ENCODE measurements at regions not wholly inside any gene's neighbourhood (a gene's known extent, or its start where the extent isn't known, plus 50 kb on each side); places are given as distances from the start of the nearest gene placed in this dataset.

DNA sequence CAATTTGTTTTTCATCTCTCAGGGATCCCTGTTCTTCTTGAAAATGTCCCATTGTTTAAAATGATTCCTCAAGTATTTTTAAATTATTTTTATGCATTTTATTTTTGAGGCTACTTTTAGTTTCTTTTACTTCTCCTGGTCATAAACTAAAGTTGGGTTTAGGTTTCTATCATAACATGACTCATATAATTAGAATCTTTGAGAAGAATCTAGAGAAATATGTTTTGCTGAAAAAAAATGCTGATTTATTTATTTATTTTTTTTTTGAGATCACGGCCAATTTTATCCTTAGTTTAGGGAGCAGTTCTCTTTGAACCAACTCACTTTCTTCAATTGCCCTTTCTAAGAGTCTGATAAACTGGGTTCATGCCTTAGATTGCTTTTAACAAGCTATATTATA, 1157.1 kb downstream of the BCL11B start:
- no peak overlapping the region for H4K8ac ChIP-seq (ENCODE audit: low read depth in 2 of 2, low read length in 2 of 2)
- H3K4me1 ChIP-seq (ENCODE audit: control insufficient read depth, insufficient read depth, low read length) = no peaks in the 10 kb centered on the region
- H3K9me1 ChIP-seq (ENCODE audit: insufficient read depth, low read length) = no peaks in the 10 kb centered on the region
- DNase-seq (no peak), ATAC-seq (ENCODE audit: low read depth) (no peak)
- no peak overlapping the region for H3K23ac ChIP-seq (ENCODE audit: low read depth, low read length)
- no peak overlapping the region for H3K14ac ChIP-seq (replicated peaks; ENCODE audit: low read depth, low read length)
- no peaks in the 10 kb centered on the region for H3K79me1 ChIP-seq (ENCODE audit: low read depth in 1 of 2, low read length in 2 of 2)
- no peak overlapping the region for H2BK120ac ChIP-seq (ENCODE audit: low read depth, low read length)
- no peak overlapping the region for H2AK5ac ChIP-seq (ENCODE audit: low read depth, low read length)
- dilution Hi-C loops (cut with HindIII; ENCODE audit: low sequenced_read_pairs, unreplicated experiment) = no loop called here
- no peak overlapping the region for H3K56ac ChIP-seq (ENCODE audit: extremely low read depth, insufficient read depth, low read length)
- ChIA-PET CTCF (no interaction called here), POLR2A (ENCODE audit: unreplicated experiment) (interaction anchor here (0.6 kb wide), 1 partner anchor 55 kb away, joined by 3 read pairs; no protein-coding TSS in a partner anchor)
- H3K27me3 ChIP-seq (ENCODE audit: control insufficient read depth, insufficient read depth, low read length) = no peaks in the 10 kb centered on the region
- in situ Hi-C loops (cut with MboI; ENCODE audit: low sequenced_read_pairs) = no loop called here
- H4K91ac ChIP-seq (ENCODE audit: insufficient read depth, low read depth, low read length) = no peak overlapping the region
- no peak overlapping the region for H4K5ac ChIP-seq (ENCODE audit: low read depth, low read length)
- H3K27ac ChIP-seq (ENCODE audit: insufficient read depth, low read length) = no peak overlapping the region
- no peaks in the 10 kb centered on the region for H4K20me1 ChIP-seq (ENCODE audit: insufficient read depth, low read length)
- H2AFZ ChIP-seq (replicated peaks; ENCODE audit: low read length, poor library complexity) = no peak overlapping the region
- peaks cover 14% of the 10 kb centered on the region for H3K9me3 ChIP-seq (ENCODE audit: control insufficient read depth, insufficient read depth, low read length)
- H2BK20ac ChIP-seq (ENCODE audit: low read depth, low read length) = no peak overlapping the region
- WGBS, 2 experiments (ENCODE audit: extremely low coverage in 2 of 2, insufficient read length in 1 of 2) = no CpG with 5 or more reads among the region's 1 CpG
- no peak overlapping the region for H3K4me2 ChIP-seq (ENCODE audit: low read depth, low read length)
- no peak overlapping the region for H3K4ac ChIP-seq (ENCODE audit: low read depth, low read length)
- no peak overlapping the region for H2AK9ac ChIP-seq (replicated peaks; ENCODE audit: low read depth, low read length, poor library complexity)
- H3K36me3 ChIP-seq (ENCODE audit: control insufficient read depth, insufficient read depth, low read length) = no peaks in the 10 kb centered on the region
- TF ChIP-seq NFE2L2 (IDR thresholded peaks at IDR 0.05; ENCODE audit: low read depth, low read length) = no peak
- TF ChIP-seq, protein P1, sequence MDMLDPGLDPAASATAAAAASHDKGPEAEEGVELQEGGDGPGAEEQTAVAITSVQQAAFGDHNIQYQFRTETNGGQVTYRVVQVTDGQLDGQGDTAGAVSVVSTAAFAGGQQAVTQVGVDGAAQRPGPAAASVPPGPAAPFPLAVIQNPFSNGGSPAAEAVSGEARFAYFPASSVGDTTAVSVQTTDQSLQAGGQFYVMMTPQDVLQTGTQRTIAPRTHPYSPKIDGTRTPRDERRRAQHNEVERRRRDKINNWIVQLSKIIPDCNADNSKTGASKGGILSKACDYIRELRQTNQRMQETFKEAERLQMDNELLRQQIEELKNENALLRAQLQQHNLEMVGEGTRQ (IDR thresholded peaks at IDR 0.05; ENCODE audit: low read depth, low read length) = no peak
- no peak for TF ChIP-seq POLR2A (IDR thresholded peaks at IDR 0.05; ENCODE audit: low read depth, low read length)
- TF ChIP-seq FOS (IDR thresholded peaks at IDR 0.05; ENCODE audit: low read depth, low read length) = no peak
- TF ChIP-seq BHLHE40 (IDR thresholded peaks at IDR 0.05; ENCODE audit: low read depth, low read length) = no peak
- no peak for TF ChIP-seq CHD1 (IDR thresholded peaks at IDR 0.05; ENCODE audit: low read depth, low read length)
- TF ChIP-seq, protein P2, sequence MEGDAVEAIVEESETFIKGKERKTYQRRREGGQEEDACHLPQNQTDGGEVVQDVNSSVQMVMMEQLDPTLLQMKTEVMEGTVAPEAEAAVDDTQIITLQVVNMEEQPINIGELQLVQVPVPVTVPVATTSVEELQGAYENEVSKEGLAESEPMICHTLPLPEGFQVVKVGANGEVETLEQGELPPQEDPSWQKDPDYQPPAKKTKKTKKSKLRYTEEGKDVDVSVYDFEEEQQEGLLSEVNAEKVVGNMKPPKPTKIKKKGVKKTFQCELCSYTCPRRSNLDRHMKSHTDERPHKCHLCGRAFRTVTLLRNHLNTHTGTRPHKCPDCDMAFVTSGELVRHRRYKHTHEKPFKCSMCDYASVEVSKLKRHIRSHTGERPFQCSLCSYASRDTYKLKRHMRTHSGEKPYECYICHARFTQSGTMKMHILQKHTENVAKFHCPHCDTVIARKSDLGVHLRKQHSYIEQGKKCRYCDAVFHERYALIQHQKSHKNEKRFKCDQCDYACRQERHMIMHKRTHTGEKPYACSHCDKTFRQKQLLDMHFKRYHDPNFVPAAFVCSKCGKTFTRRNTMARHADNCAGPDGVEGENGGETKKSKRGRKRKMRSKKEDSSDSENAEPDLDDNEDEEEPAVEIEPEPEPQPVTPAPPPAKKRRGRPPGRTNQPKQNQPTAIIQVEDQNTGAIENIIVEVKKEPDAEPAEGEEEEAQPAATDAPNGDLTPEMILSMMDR (conservative IDR thresholded peaks at IDR 0.05; ENCODE audit: low read depth, low read length) = no peak
- TF ChIP-seq CEBPB (IDR thresholded peaks at IDR 0.05; ENCODE audit: low read depth, low read length) = no peak
- TF ChIP-seq RCOR1 (IDR thresholded peaks at IDR 0.05; ENCODE audit: insufficient replicate concordance, low read length) = no peak
- TF ChIP-seq MAZ (IDR thresholded peaks at IDR 0.05; ENCODE audit: borderline replicate concordance, low read depth, low read length) = no peak
- no peak for TF ChIP-seq MXI1 (IDR thresholded peaks at IDR 0.05; ENCODE audit: borderline replicate concordance, low read depth, low read length)
- TF ChIP-seq SMC3 (IDR thresholded peaks at IDR 0.05; ENCODE audit: low read depth, low read length) = no peak
- TF ChIP-seq RFX5 (IDR thresholded peaks at IDR 0.05; ENCODE audit: low read depth, low read length) = no peak
- TF ChIP-seq, protein P3, sequence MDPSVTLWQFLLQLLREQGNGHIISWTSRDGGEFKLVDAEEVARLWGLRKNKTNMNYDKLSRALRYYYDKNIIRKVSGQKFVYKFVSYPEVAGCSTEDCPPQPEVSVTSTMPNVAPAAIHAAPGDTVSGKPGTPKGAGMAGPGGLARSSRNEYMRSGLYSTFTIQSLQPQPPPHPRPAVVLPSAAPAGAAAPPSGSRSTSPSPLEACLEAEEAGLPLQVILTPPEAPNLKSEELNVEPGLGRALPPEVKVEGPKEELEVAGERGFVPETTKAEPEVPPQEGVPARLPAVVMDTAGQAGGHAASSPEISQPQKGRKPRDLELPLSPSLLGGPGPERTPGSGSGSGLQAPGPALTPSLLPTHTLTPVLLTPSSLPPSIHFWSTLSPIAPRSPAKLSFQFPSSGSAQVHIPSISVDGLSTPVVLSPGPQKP (IDR thresholded peaks at IDR 0.05; ENCODE audit: borderline replicate concordance, low read depth, low read length) = no peak
- no peak for TF ChIP-seq MAFK (IDR thresholded peaks at IDR 0.05; ENCODE audit: low read depth, low read length)
- intact Hi-C loops (cut with micrococcal nuclease) = no loop called here
- no peak overlapping the region for H2BK15ac ChIP-seq (ENCODE audit: low read depth, low read length)
- H3K9ac ChIP-seq (ENCODE audit: low read depth, low read length) = no peak overlapping the region
- no TSS peak for BruUV-seq (replicated peaks)
- no peak overlapping the region for H3K4me3 ChIP-seq (ENCODE audit: insufficient read depth, low read depth, low read length)
- H2BK5ac ChIP-seq (ENCODE audit: low read depth, low read length, poor library complexity, severe bottlenecking) = no peak overlapping the region
- no peak overlapping the region for H3K18ac ChIP-seq (ENCODE audit: low read depth, low read length)

All from IMR-90 (cell line).